GM21515 (cell line): ENCODE measurements at regions not wholly inside any gene's neighbourhood (a gene's known extent, or its start where the extent isn't known, plus 50 kb on each side); places are given as distances from the start of the nearest gene placed in this dataset.
"Not testable (repeated sequence)": the region's sequence is repeated elsewhere in the genome, so short reads cannot be mapped to it uniquely, and the experiment has no call there.

ENCODE experiments used
- ATAC-seq: cut with Tn5 transposase; IDR thresholded peaks from one replicate; pipeline ENCODE4 v1.9.1; 2021; ENCODE audit not compliant: unreplicated experiment

- ATAC-seq, result no peak
Observed at GRCh38 chr4:112770114-112770513, 133.2 kb downstream of the LARP7 start.

- ATAC-seq, result no peak
Observed at GRCh38 chr4:112775801-112776200, 138.9 kb downstream of the LARP7 start.

GRCh38 chr4:112776535-112776934 is 139.6 kb downstream of the LARP7 start:
- no peak for ATAC-seq

GRCh38 chr4:112778520-112778919 is 141.6 kb downstream of the LARP7 start:
- ATAC-seq, result no peak

- ATAC-seq, result no peak
Observed at GRCh38 chr4:112793033-112793432, 156.1 kb downstream of the LARP7 start.

GRCh38 chr4:112800001-112800400 is 163.1 kb downstream of the LARP7 start:
- ATAC-seq, result no peak

- ATAC-seq, result no peak
Observed at GRCh38 chr4:112801341-112801740, 164.4 kb downstream of the LARP7 start.

GRCh38 chr4:112802780-112803179 is 165.8 kb downstream of the LARP7 start:
- ATAC-seq, result no peak

GRCh38 chr4:112807083-112807482 is 170.1 kb downstream of the LARP7 start:
- ATAC-seq, result peak; percentile 94

GRCh38 chr4:112808001-112808400 is 171.1 kb downstream of the LARP7 start:
- ATAC-seq, result no peak

GRCh38 chr4:112813790-112814189 is 176.8 kb downstream of the LARP7 start:
- no peak for ATAC-seq

- ATAC-seq, result peak; percentile 96
Observed at GRCh38 chr4:112817933-112818593, 181.1 kb downstream of the LARP7 start.

- ATAC-seq, result peak; percentile 42
Observed at GRCh38 chr4:112818594-112818965, 181.6 kb downstream of the LARP7 start.

GRCh38 chr4:112819729-112820128 is 182.8 kb downstream of the LARP7 start:
- ATAC-seq, result no peak

GRCh38 chr4:112823156-112823555 is 186.2 kb downstream of the LARP7 start:
- ATAC-seq, result no peak

- ATAC-seq, result no peak
Observed at GRCh38 chr4:112823606-112824005, 186.7 kb downstream of the LARP7 start.

- ATAC-seq, result no peak
Observed at GRCh38 chr4:112830753-112831386, 193.9 kb downstream of the LARP7 start.

- ATAC-seq, result no peak
Observed at GRCh38 chr4:112832493-112832892, 195.6 kb downstream of the LARP7 start.

GRCh38 chr4:112836895-112837294 is 200.0 kb downstream of the LARP7 start:
- no peak for ATAC-seq

GRCh38 chr4:112838015-112838414 is 201.1 kb downstream of the LARP7 start:
- not testable (repeated sequence) for ATAC-seq

- no peak for ATAC-seq
Observed at GRCh38 chr4:112840061-112840460, 203.1 kb downstream of the LARP7 start.

GRCh38 chr4:112840619-112841018 is 203.7 kb downstream of the LARP7 start:
- no peak for ATAC-seq

- ATAC-seq, result no peak
Observed at GRCh38 chr4:112842513-112842912, 205.6 kb downstream of the LARP7 start.
